ENCODE measurements at regions not wholly inside any gene's neighbourhood (a gene's known extent, or its start where the extent isn't known, plus 50 kb on each side); places are given as distances from the start of the nearest gene placed in this dataset.
"Not testable (repeated sequence)": the region's sequence is repeated elsewhere in the genome, so short reads cannot be mapped to it uniquely, and the experiment has no call there.

DNA sequence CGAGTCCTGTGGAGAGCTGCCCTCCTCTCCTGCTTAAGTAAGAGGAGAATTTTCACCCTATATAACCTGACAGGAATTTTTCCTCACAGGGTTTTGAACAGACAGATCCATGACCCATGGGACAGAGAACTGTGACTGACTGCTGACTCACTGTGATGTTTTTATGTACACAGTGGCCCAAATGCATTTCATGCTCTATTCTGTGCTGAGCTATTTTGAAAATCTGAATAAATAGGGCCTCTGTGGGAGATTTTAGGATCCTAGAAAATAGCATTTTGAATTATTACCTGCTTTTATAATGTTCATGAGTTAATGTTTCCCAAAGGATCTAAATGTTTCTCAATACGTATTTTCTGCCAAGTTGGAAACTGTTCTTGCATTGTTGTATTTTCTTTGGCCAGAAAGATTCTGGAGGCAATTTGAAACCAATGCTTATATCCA lies 577.4 kb downstream of the HTR1B start:
- TF ChIP-seq, protein P1, sequence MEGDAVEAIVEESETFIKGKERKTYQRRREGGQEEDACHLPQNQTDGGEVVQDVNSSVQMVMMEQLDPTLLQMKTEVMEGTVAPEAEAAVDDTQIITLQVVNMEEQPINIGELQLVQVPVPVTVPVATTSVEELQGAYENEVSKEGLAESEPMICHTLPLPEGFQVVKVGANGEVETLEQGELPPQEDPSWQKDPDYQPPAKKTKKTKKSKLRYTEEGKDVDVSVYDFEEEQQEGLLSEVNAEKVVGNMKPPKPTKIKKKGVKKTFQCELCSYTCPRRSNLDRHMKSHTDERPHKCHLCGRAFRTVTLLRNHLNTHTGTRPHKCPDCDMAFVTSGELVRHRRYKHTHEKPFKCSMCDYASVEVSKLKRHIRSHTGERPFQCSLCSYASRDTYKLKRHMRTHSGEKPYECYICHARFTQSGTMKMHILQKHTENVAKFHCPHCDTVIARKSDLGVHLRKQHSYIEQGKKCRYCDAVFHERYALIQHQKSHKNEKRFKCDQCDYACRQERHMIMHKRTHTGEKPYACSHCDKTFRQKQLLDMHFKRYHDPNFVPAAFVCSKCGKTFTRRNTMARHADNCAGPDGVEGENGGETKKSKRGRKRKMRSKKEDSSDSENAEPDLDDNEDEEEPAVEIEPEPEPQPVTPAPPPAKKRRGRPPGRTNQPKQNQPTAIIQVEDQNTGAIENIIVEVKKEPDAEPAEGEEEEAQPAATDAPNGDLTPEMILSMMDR (conservative IDR thresholded peaks at IDR 0.05; ENCODE audit: low read depth, low read length): no peak
- no peak for TF ChIP-seq EZH2 (IDR thresholded peaks at IDR 0.05; ENCODE audit: borderline replicate concordance, low read depth, low read length, poor library complexity, severe bottlenecking)
- no peak for DNase-seq (ENCODE audit: low spot score)
- intact Hi-C loops (cut with micrococcal nuclease; ENCODE audit: unreplicated experiment): no loop called here
- CTCF ChIA-PET: no interaction called here
- H3K27me3 ChIP-seq (replicated peaks; ENCODE audit: insufficient read depth, low read depth, low read length, poor library complexity): no peaks in the 10 kb centered on the region
- POLR2A ChIA-PET (ENCODE audit: low non-redundant PET): no interaction called here
- no TSS peak for BruUV-seq (replicated peaks)
- no peaks in the 10 kb centered on the region for H3K4me1 ChIP-seq (ENCODE audit: insufficient read depth, low read length, poor library complexity, severe bottlenecking)
- no peaks in the 10 kb centered on the region for H3K36me3 ChIP-seq (ENCODE audit: insufficient read depth, low read length, poor library complexity, severe bottlenecking)
- no peak overlapping the region for H3K27ac ChIP-seq (ENCODE audit: low read depth, low read length, poor library complexity, severe bottlenecking)
- no peak overlapping the region for H3K4me3 ChIP-seq (ENCODE audit: low read depth, low read length, poor library complexity, severe bottlenecking)
- H3K9me3 ChIP-seq (ENCODE audit: low read depth, low read length, poor library complexity, severe bottlenecking): peaks cover 41% of the 10 kb centered on the region

GRCh38 chr6:76881414-76881813 lies 581.9 kb downstream of the HTR1B start:
- POLR2A ChIA-PET (ENCODE audit: low non-redundant PET): no interaction called here
- H3K4me3 ChIP-seq (ENCODE audit: low read depth, low read length, poor library complexity, severe bottlenecking): no peak overlapping the region
- no peak for TF ChIP-seq EZH2 (IDR thresholded peaks at IDR 0.05; ENCODE audit: borderline replicate concordance, low read depth, low read length, poor library complexity, severe bottlenecking)
- TF ChIP-seq, protein P1 (conservative IDR thresholded peaks at IDR 0.05; ENCODE audit: low read depth, low read length): no peak
- intact Hi-C loops (cut with micrococcal nuclease; ENCODE audit: unreplicated experiment): no loop called here
- CTCF ChIA-PET: no interaction called here
- H3K27me3 ChIP-seq (replicated peaks; ENCODE audit: insufficient read depth, low read depth, low read length, poor library complexity): no peaks in the 10 kb centered on the region
- no peak overlapping the region for H3K27ac ChIP-seq (ENCODE audit: low read depth, low read length, poor library complexity, severe bottlenecking)
- no peaks in the 10 kb centered on the region for H3K36me3 ChIP-seq (ENCODE audit: insufficient read depth, low read length, poor library complexity, severe bottlenecking)
- BruUV-seq (replicated peaks): no TSS peak
- H3K9me3 ChIP-seq (ENCODE audit: low read depth, low read length, poor library complexity, severe bottlenecking): peaks cover 19% of the 10 kb centered on the region
- H3K4me1 ChIP-seq (ENCODE audit: insufficient read depth, low read length, poor library complexity, severe bottlenecking): no peaks in the 10 kb centered on the region
- DNase-seq (ENCODE audit: low spot score): no peak

DNA sequence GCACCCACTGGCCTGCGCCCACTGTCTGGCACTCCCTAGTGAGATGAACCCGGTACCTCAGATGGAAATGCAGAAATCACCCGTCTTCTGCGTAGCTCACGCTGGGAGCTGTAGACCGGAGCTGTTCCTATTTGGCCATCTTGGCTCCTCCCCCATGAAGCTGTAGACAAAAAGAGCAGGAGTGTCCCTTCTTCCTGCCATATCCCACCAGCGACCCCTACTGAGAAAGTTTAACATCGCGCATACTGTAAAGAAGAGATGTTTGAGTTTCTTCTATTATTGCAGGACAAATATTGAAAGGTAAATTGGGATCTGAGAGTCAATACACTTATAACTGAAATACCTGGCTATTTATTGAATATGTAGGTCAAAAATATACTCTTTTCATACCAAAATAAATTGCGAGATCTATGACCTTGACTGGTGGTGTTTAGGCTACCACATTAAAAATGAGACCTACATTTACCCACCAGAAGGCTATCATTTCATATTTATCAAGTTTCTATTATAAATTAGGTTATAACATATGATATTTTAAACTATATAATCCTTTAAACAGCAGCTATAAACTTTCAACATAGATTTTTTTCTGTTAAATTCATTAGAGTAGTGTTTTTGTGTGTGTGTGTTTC lies 586.3 kb downstream of the HTR1B start:
- TF ChIP-seq EZH2 (IDR thresholded peaks at IDR 0.05; ENCODE audit: borderline replicate concordance, low read depth, low read length, poor library complexity, severe bottlenecking): no peak
- TF ChIP-seq, protein P1 (conservative IDR thresholded peaks at IDR 0.05; ENCODE audit: low read depth, low read length): no peak
- Histone ChIP-seq H3K4me1 (ENCODE audit: insufficient read depth, low read length, poor library complexity, severe bottlenecking) (no peaks in the 10 kb centered on the region), H3K36me3 (ENCODE audit: insufficient read depth, low read length, poor library complexity, severe bottlenecking) (no peaks in the 10 kb centered on the region), H3K4me3 (ENCODE audit: low read depth, low read length, poor library complexity, severe bottlenecking) (no peak overlapping the region), H3K27me3 (replicated peaks; ENCODE audit: insufficient read depth, low read depth, low read length, poor library complexity) (no peaks in the 10 kb centered on the region), H3K27ac (ENCODE audit: low read depth, low read length, poor library complexity, severe bottlenecking) (no peak overlapping the region), H3K9me3 (ENCODE audit: low read depth, low read length, poor library complexity, severe bottlenecking) (peaks cover 1% of the 10 kb centered on the region)
- DNase-seq (ENCODE audit: low spot score): peak; percentile 2
- CTCF ChIA-PET: no interaction called here
- no TSS peak for BruUV-seq (replicated peaks)
- intact Hi-C loops (cut with micrococcal nuclease; ENCODE audit: unreplicated experiment): no loop called here
- POLR2A ChIA-PET (ENCODE audit: low non-redundant PET): no interaction called here

DNA sequence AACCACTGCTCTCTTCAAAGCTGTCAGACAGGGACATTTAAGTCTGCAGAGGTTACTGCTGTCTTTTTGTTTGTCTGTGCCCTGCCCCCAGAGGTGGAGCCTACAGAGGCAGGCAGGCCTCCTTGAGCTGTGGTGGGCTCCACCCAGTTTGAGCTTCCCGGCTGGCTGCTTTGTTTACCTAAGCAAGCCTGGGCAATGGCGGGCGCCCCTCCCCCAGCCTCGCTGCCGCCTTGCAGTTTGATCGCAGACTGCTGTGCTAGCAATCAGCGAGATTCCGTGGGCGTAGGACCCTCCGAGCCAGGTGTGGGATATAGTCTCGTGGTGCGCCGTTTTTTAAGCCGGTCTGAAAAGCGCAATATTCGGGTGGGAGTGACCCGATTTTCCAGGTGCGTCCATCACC lies 586.9 kb downstream of the HTR1B start:
- intact Hi-C loops (cut with micrococcal nuclease; ENCODE audit: unreplicated experiment); BruUV-seq (replicated peaks); DNase-seq (ENCODE audit: low spot score); H3K4me3 ChIP-seq (ENCODE audit: low read depth, low read length, poor library complexity, severe bottlenecking); H3K4me1 ChIP-seq (ENCODE audit: insufficient read depth, low read length, poor library complexity, severe bottlenecking); H3K9me3 ChIP-seq (ENCODE audit: low read depth, low read length, poor library complexity, severe bottlenecking); CTCF ChIA-PET; H3K27me3 ChIP-seq (replicated peaks; ENCODE audit: insufficient read depth, low read depth, low read length, poor library complexity); H3K27ac ChIP-seq (ENCODE audit: low read depth, low read length, poor library complexity, severe bottlenecking); POLR2A ChIA-PET (ENCODE audit: low non-redundant PET); H3K36me3 ChIP-seq (ENCODE audit: insufficient read depth, low read length, poor library complexity, severe bottlenecking): not testable (repeated sequence)

Measured in A673 (cell line).